ENCODE measurements at regions not wholly inside any gene's neighbourhood (a gene's known extent, or its start where the extent isn't known, plus 50 kb on each side); places are given as distances from the start of the nearest gene placed in this dataset.

DNA sequence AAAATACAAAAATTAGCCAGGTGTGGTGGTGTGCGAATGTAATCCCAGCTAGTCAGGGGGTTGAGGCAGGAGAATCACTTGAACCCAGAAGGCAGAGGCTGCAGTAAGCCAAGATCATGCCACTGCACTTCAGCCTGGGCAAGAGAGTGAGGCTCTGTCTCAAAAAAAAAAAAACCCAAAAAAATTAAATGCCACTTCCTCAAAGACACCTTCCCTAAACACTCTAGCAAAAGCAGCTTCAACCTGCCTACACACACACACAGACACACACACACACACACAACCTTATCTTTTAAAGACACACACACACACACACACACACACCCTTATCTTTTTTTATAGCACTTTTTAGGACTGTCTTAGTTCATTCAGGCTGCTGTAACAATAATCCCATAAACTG, 201.7 kb upstream of the PSMD7 start:
- no peak for DNase-seq (ENCODE audit: low spot score)

DNA sequence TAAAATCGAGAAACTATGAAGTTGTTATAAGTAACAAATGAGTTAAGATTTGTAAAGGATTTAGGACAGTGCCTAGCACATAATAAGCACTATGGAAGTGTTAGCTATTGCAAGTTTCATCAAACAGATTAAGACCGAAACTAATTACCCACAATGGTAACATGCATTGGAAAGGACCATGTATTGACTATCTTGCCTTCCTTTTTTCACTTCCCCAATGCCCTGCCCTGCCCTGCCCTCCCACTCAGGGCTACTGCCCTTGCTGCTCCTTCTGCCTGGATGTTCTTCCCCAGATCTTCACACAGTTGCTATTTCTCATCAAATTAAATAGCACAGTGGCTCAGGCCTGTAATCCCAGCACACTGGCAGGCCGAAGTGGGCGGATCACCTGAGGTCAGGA, 202.1 kb upstream of the PSMD7 start:
- no peak for DNase-seq (ENCODE audit: low spot score)

DNA sequence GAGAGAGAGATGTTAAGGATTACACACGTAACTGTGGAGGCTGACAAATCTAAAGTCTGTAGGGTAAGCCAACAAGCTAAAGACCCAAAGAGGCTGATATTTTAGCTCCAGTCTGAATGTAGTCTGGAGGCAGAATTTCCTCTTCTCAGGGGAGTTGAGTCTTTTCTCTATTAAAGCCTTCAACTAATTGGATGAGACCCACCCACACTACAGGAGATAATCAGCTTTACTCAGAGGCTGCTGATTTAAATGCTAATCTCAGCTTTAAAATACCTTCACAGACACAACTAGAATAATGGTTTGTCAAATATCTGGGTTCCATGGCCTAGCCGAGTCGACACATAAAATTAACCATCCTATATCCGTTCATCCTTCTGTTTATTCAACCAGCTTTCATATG, 204.3 kb upstream of the PSMD7 start:
- no peak for DNase-seq (ENCODE audit: low spot score)

DNA sequence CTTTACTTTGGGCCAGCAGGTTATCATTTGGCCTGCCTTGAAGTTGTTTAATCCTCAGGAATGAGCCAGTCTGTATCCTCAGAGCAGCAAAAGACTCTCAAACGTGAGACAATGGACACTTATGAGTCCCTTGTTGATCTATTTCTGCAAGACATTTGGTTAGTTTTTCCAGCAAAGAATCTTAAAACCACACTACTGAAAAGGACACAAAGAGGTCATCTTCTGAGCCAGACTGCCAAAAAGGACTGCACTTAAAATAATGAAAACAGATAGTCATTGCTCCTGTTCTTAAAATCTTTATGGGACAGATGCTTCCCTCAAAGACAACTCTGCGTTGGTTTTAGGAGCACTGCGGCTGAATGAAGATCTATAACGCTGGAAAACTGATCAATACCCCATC, 205.7 kb upstream of the PSMD7 start:
- DNase-seq (ENCODE audit: low spot score): no peak

DNA sequence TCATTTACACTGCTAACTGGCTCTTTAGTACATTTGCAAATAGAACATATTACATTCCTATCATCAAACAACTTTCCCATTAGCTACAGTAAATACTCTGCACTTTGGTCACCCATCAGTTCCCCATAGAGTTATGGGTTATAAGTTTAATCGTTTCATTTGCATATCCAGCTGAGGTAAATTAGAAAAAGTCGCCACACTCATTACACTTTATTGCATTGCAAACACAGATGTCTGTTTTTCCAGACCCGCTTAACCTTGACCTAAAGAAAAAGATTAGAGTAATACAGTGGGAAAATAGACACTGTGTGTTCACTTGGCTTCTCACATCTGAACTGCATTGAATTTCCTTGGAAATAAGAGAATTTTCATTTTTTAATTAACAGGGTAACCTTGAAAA, 213.1 kb upstream of the PSMD7 start:
- DNase-seq (ENCODE audit: low spot score): no peak

DNA sequence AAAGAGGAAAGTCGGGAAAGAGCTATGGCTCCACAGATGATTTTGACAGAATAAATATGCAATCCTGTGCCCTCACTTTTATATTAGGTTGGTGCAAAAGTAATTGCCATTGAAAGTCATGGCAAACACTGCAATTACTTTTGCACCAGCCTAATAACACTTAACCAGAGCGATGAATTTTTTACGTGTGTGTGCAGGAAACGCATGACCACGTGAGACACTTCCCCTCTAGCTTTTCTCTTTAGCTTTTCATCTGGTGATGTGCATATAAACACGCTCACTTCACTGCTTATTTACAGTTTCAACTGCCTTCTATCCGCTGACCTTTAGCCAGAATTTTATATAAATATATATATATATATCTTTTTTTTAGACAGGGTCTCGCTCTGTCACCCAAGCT, 216.3 kb upstream of the PSMD7 start:
- DNase-seq (ENCODE audit: low spot score): no peak

DNA sequence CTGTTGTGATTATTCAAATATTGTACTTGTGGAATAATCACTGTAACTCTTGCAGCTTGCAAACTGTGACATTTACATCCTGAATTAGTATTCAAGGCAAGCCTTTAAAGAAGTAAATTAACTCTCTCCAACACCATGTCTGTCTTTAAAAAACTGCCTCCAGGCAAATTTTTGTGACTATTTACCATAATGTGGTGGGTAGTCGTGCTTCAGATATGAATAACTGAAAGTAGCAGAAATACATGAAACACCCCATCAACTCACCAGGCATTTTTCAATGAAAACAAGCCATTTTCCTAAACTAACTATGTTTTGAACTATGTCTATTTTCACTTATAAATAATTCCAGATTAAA, 217.4 kb upstream of the PSMD7 start:
- DNase-seq (ENCODE audit: low spot score): no peak

DNA sequence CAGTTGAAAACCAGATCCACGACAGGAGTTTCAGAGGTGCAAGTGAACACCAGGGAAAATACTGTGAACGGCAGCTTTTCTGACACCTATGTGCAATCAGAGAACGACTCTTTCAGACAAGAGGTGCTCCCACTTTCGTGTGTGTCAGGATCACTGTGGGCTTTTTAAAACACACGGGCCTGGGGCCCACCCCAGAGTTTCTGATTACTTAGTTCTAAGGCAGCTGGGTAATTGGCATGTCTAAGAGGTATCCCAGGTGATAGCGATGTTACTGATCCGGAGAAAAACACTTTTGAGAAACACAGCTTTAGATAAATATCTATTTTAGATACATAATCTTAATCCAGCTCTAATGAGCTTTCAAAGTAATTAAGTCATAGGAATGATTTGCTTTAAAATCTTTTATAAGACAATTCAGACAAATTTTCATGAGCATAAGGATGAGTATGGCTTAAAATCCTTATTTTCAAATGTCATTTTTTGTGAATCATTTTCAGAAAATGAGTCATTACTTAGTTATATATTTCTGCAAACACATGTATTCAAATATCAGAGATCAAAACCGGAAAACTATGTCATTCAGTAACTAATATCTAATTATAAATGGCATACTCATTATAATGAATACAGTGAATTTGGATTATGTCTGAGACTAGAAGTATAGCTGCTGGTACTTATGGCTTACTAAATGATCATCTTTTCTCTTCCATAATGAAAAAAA, 217.9 kb upstream of the PSMD7 start:
- no peak for DNase-seq (ENCODE audit: low spot score)

DNA sequence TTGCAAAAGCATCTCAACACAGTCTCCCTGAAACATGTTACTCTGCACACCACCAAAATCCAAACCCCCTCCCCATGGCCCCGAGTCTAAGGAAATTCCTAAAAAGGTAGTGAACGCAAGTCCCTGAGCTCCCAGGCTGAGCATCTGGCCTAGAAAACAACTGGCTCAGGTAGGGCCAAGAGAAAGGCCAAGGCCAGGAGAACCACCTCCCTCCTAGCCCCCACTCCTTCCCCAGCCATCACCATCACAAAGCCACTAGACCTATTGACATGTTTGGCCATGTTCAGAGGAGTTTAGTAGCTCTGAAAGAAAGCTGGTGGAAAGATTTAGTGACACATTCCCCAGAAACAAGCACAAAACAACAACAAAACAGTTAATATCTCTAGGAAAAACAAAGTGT, 220.0 kb upstream of the PSMD7 start:
- DNase-seq (ENCODE audit: low spot score): no peak

DNA sequence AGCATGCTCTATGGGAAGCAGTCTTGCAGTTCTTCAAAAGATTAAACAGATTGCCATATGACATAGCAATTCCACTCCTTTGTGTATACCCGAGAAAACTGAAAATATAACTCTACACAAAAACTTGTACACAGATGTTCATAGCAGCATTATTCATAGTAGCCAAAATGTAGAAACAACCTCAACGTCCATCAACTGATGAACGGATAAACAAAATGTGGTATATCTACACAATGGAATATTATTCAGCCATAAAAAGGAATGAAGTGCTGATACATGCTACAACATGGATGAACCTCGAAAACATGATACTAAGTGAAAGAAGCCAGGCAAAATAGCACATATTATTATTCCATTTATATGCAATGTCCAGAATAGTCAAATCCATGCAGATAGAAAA, 221.2 kb upstream of the PSMD7 start:
- DNase-seq (ENCODE audit: low spot score): no peak

DNA sequence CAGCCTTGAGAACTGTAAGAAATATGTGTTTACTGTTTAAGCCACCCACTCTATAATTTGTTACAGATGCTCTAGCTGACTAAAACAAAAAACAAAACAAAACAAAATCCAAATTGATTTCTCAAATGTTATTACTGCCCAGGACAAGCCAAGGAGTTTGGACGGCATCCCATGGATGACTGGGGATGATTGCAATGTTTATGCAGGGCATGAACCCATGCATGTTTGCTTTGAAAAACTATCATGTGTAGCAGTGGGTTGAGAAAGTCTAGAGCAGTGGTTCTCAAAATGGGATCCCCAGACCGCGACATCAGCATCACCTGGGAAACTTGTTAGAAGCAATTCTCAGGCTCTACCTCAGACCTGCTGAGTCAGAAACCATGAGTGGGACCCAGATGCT, 223.2 kb upstream of the PSMD7 start:
- no peak for DNase-seq (ENCODE audit: low spot score)

DNA sequence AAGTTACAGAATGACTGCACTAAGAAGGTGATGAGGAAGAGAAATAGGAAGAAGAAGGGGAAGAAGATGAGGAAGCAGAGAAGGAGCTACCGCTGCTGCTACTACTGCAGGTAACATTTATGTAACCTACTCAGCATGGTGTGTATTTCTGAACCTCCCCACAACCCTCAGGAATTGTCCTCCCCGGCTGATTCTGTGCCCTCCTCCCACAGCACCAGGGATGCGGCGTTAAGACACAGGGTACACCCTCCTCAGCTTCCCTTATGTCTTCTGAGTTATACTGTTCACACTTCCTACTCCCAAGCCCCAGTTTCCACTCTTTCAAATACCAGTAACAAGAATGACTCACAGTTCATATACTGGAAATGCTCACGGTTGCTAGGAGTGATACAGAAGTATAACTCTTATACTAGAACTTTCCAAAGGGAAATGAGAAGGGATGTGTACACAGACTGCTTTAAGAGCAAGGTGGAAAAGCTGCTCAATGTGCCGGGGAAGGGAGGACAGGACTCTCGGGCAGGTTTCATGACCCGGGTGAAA, 224.5 kb upstream of the PSMD7 start:
- DNase-seq (ENCODE audit: low spot score): no peak

DNA sequence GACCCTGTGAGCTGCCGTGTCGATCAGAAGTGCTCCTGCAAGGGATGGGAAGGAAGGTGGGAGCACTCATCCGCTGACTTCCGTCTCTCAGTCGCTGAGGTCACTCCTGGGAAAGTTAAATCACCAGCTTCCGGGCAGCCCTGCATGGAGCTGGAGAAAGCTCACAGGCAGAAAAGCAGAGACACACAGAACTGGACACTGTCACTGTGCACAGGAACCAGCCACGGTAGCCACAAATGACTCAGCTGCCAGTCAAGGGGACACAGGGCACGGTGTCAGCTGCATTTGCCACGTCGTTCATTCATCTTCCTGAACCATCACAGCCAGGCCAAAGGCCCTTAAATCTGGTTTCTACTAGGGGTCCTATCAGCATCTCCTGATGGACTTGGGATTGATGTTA, 226.4 kb upstream of the PSMD7 start:
- DNase-seq (ENCODE audit: low spot score): no peak

DNA sequence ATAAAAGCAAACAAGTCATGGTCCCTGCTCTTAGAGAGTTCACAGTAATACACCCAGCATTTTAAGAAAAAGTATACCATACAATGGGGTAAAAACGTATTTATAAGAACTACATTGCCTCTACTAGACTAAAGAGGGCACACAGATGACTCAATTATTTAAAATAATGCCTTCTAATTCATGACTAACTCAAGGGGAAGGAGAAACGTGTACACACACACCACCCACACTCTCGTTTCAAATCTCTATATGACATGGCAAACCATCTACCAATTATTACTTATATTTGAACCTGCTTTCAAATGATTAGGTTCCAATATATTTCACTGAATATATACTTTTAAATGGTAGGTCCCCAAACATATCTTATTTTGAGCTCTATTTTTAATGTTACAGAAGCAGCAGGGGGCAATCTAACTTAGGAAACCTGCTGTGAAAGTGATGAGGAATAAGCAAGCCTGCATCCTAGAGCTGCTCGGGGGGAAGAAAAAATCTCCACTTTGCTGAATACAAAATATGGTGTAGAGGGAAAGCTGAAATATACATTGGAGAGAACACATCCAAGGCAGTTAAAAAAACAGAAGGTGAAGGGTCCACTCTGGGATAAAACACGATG, 232.4 kb upstream of the PSMD7 start:
- DNase-seq (ENCODE audit: low spot score): no peak

DNA sequence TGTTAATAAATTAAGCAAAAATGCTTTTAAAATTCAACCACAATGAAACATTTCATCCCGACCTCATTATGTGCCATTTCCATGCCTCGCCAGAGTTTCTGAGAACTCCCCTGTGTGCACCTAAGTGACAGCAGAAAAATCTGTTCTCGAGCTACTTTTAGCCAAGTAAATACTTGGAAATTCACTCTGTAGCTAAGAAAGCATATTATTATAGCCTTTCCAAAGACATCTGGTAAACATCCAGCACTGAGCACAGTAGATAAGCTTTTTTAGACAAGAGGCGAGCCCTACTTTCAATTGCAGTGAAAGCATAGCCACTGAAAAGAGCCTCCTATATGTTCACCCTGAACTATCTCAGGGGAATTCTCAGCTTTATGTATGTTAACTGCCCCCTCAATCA, 242.8 kb upstream of the PSMD7 start:
- no peak for DNase-seq (ENCODE audit: low spot score)

DNA sequence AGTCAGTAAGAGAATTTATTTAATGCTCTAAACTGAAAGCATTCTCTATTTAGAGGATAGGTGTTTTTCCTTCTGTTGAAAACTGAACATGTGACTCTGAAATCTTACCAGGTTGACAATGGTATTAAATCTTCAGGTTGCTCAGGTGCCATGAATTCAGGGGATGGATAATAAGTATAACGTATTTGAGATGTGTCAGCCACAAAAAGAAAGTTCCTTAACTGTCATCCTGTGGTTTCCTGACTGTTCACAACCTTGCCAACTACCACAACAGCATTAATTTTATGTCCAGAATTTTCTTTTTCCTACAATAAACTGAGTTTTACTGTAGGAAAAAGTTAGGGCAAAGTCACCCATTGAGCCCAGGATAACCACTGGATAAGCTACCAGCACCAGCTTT, 243.3 kb upstream of the PSMD7 start:
- no peak for DNase-seq (ENCODE audit: low spot score)

DNA sequence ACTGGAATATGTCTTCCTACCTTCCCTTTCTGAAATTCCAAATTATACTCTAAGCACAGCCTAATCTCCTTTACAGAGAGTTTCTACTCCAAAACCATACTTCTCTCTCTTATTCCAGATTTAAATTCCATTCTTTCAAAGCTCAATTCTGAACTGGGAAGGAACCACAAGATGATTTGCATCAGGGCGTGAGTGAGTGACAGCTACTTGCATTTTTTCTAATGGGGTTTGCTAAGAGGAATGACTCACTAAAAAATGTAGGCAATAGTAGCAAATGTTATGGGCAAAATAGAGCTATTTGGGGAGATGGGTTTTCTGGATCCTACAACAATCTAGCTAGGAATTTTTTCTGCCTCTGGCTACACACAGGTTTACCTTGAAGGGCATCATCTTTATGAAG, 244.6 kb upstream of the PSMD7 start:
- DNase-seq (ENCODE audit: low spot score): no peak

DNA sequence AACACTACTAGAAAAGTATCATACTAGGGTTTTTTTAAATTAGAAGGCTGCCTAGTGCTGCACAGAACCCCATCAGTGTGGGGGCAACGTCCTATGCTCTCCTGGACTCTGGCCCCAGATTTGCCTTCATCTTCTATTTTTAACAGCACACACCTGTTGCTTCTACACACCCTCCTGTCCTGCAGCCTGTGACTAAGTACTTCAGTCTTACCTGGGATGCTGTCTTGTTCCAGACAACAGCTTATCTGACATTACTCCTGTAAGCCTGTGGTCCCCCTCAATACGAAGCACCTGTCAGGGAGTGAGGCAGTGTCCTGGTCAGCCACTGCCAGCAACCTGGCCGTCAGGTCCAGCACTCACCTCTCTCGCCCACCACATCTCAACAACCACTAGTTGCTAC, 247.6 kb upstream of the PSMD7 start:
- no peak for DNase-seq (ENCODE audit: low spot score)

DNA sequence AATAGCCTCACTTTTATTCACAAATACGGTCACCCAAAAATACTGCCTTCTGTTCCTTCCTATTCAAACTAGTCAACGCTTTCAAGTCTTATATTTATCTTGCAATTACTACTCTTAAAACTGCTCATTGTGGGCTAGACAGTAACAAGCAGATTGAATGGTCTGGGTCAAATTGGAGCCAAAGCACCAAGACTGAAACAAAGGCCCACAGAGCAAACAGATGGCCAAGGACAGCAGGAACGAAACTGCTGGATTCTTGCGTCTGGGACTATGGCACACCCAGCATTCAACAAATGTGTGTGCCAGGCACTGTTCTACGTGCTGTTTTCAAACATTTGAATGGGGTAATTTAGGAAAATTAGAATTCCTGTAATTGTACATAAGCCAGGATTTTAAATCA, 250.1 kb upstream of the PSMD7 start:
- DNase-seq (ENCODE audit: low spot score): no peak

DNA sequence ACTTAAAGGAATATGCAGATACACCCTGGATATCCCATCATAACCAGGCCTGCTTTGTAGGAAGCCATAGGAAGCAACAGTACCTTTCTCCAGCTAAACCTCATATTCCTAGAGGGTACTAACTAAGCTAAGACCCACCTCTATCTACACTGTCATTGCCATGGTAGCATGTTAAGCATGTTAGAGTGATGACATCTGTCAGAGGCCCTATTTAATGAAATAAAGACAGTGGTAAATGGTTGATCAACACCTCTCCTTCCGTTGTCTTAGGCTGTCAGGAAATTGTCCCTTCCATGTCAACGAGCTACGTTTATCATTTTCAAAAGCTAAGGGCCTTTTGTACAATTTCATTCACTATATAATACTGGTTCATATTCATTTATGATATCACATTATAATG, 251.1 kb upstream of the PSMD7 start:
- no peak for DNase-seq (ENCODE audit: low spot score)

DNA sequence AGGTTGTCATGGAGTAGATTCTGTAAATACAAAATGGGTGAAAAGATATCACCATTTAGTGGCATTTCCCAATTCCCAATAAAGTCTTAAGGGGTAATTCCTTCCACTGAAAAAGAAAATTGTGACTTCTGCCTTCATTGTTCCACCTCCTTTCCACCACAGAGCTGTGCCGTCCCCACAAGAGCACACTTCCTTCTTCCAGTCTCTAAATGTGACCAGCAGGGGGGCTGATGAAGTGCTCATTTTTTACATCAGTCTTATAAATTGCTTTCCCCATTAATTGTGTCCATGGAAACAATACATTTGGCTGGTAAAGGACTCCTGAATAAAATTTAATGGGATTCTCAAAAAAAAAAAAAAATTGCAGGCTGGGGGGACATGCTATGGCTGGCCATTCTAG, 260.8 kb upstream of the PSMD7 start:
- no peak for DNase-seq (ENCODE audit: low spot score)

DNA sequence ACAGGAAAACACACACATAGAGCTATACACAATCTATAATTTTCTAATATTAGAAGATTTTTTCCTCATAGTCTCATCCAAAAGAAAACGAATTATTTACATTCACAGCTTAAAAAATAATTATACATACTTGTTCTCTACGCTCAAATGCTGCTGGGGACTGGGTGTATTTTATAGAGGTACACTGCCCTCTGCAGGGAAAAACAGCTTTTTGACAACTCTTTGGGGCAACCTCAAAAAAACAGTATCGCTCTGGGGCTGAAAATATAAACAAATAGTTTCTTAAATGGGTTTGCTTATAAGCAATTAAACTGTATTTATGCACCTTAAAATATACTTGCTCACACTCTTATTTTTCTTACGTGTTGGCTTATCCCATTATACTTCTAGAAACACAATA, 261.8 kb upstream of the PSMD7 start:
- DNase-seq (ENCODE audit: low spot score): peak; percentile 10

DNA sequence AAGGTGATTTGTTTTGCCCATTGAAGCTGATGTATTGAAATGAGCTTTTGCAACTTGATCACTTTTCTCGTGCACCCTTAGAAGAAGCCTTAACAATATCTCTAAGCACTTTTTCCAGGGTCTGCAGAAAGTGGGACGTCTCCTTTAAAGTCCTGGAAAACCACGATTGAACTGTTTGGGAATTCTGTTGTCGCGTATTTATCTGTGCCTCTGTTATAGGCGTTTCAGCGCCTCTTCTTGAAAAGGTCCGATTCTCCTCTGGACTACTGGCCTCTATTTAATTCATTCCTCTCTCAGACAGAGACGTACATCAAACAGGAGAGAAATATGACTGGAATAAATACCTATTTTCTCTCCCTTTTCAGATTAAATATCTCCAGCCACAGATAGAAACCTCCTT, 262.4 kb upstream of the PSMD7 start:
- no peak for DNase-seq (ENCODE audit: low spot score)

DNA sequence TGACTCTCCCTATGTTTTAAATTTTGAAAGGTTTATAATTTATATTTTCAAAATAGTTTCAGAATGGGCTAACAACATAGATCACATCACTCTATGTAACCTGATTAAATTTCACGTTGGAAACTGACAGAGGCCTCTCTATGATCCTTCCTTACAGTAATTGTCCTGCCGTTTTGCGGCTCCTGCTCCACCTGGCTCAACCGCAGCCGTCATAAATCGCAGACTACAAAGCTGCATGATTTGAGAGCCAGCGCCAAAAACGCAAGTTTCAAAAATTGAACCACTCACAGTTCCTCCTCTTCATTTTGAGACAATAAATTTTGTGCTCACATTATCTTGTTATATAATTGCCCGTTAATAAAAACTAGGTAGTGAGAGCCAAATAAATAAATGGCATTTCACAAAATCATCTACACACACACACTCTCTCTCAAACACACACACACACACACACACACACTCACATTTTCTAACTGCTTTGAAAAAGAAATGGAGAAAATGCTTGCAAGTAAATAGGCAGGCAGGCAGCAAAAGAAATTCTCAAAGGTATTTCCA, 263.1 kb upstream of the PSMD7 start:
- no peak for DNase-seq (ENCODE audit: low spot score)
